ENCODE measurements at regions not wholly inside any gene's neighbourhood (a gene's known extent, or its start where the extent isn't known, plus 50 kb on each side); places are given as distances from the start of the nearest gene placed in this dataset.

DNA sequence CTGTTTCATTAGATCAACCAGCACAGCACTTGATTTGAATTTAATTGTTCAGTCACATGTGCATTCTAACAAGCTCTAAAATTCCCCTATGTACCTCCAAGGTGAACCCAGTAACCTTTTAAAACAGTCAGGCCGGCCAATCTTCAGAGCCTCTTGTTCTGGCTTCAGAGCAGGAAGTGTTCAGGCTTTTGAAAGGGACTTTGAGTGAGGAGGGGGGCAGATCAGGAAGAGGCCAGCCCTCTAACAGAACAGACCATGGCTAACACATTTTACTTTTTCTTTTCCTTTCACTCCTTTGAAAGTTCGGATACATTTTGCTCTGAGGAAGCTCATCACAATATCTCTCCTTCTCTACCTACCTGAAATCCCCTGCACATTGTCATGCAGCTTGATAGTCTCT, 390.3 kb downstream of the TBC1D4 start:
- TF ChIP-seq POLR2AphosphoS5 (IDR thresholded peaks at IDR 0.05) = no peak
- no peak for TF ChIP-seq EP300 (IDR thresholded peaks at IDR 0.05)
- no peak for TF ChIP-seq CTCF (IDR thresholded peaks at IDR 0.05)
- TF ChIP-seq POLR2A (IDR thresholded peaks at IDR 0.05; ENCODE audit: low read depth) = no peak

GRCh38 chr13:75090872-75091615, 390.9 kb downstream of the TBC1D4 start:
- intact Hi-C loops (cut with DNase I) = no loop called here
- Histone ChIP-seq H3K4me1 (no peaks in the 10 kb centered on the region), H3K27ac (replicated peaks in 1 of 4) (no peak overlapping the region), H3K27me3 (no peaks in the 10 kb centered on the region), H3K4me3 (no peak overlapping the region), H3K9me3 (no peaks in the 10 kb centered on the region), H3K36me3 (no peaks in the 10 kb centered on the region)
- TF ChIP-seq POLR2A (IDR thresholded peaks at IDR 0.05; ENCODE audit: low read depth) = no peak
- TF ChIP-seq POLR2AphosphoS5 (IDR thresholded peaks at IDR 0.05) = no peak
- TF ChIP-seq EP300 (IDR thresholded peaks at IDR 0.05) = no peak
- no peak for TF ChIP-seq CTCF (IDR thresholded peaks at IDR 0.05)
- WGBS = 75% methylated on average over 3 of the region's 3 CpGs
- no peak for DNase-seq (ENCODE audit: extremely low spot score)

More for the DNA sequence above, 390.3 kb downstream of the TBC1D4 start:
- intact Hi-C loops (cut with DNase I) = no loop called here
- Histone ChIP-seq H3K27me3 (no peaks in the 10 kb centered on the region), H3K36me3 (no peaks in the 10 kb centered on the region), H3K9me3 (no peaks in the 10 kb centered on the region), H3K4me3 (no peak overlapping the region), H3K4me1 (no peaks in the 10 kb centered on the region), H3K27ac (replicated peaks in 1 of 4) (no peak overlapping the region)
- 65% methylated on average over 2 of the region's 2 CpGs for WGBS
- no peak for DNase-seq (ENCODE audit: extremely low spot score)

DNA sequence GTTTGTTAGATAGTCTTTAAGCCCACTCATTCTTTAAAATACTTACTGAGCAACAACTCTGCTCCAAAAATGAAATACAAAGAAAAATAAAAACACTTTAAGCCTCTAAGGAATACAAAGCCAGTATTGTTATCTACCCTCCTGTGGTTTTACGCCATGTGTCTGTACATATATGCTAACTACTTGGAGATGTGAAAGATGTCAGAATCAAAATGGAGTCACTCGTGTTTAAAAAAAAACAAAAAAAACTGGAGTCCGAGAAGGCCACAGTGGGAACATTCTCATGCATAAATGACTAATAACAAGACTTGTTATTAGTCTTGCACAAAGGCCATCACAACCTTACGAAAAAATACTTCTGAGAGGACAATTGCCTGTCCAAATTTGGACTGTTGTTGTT, 393.1 kb downstream of the TBC1D4 start:
- DNase-seq (ENCODE audit: extremely low spot score) = no peak
- intact Hi-C loops (cut with DNase I) = no loop called here
- 81% methylated on average over 4 of the region's 4 CpGs for WGBS
- no peaks in the 10 kb centered on the region for H3K27me3 ChIP-seq
- H3K9me3 ChIP-seq = no peaks in the 10 kb centered on the region
- TF ChIP-seq EP300 (IDR thresholded peaks at IDR 0.05) = no peak
- no peak for TF ChIP-seq POLR2AphosphoS5 (IDR thresholded peaks at IDR 0.05)
- no peak for TF ChIP-seq POLR2A (IDR thresholded peaks at IDR 0.05; ENCODE audit: low read depth)
- TF ChIP-seq CTCF (IDR thresholded peaks at IDR 0.05) = no peak
- H3K27ac ChIP-seq (replicated peaks in 1 of 4) = no peak overlapping the region
- H3K4me3 ChIP-seq = no peak overlapping the region
- no peaks in the 10 kb centered on the region for H3K4me1 ChIP-seq
- H3K36me3 ChIP-seq = no peaks in the 10 kb centered on the region

DNA sequence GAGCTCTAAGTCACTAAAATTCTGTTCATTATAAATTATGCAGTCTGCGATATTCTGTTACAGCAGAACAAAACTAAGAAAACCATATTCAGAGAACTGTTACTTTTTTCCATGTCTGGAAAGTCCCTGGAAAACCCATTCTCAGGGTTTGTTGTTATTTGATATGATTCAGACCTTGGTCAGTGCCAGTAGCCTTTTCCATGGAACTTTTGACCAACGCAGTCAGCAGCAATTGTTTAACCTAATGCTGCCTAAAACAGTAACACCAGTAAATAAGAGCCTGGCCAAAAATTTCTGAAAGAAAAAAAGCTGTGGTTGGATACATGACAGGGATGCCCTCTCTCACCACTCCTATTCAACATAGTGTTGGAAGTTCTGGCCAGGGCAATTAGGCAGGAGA, 402.7 kb downstream of the TBC1D4 start:
- intact Hi-C loops (cut with DNase I) = no loop called here

More for the DNA sequence above, 402.7 kb downstream of the TBC1D4 start:
- TF ChIP-seq CTCF (IDR thresholded peaks at IDR 0.05) (no peak), EP300 (IDR thresholded peaks at IDR 0.05) (no peak), POLR2A (IDR thresholded peaks at IDR 0.05; ENCODE audit: low read depth) (no peak), POLR2AphosphoS5 (IDR thresholded peaks at IDR 0.05) (no peak)
- H3K36me3 ChIP-seq = no peaks in the 10 kb centered on the region
- no peaks in the 10 kb centered on the region for H3K9me3 ChIP-seq
- DNase-seq (ENCODE audit: extremely low spot score) = no peak
- 21% methylated on average over 2 of the region's 2 CpGs for WGBS
- H3K27ac ChIP-seq (replicated peaks in 1 of 4) = no peak overlapping the region
- peaks cover 0 to 6% (median under 1%) of the 10 kb centered on the region in 4 donors for H3K4me1 ChIP-seq
- H3K4me3 ChIP-seq = no peak overlapping the region
- no peaks in the 10 kb centered on the region for H3K27me3 ChIP-seq
